AG10803 (cell line): ENCODE measurements at regions not wholly inside any gene's neighbourhood (a gene's known extent, or its start where the extent isn't known, plus 50 kb on each side); places are given as distances from the start of the nearest gene placed in this dataset.

Experiments used
- DNase-seq: peaks from one replicate; pipeline ENCODE4 v3.0.0; 2010; ENCODE audit warnings: low read depth
- H3K4me3 ChIP-seq: 2 replicates; pipeline ENCODE4 v1.5.1; 2011; ENCODE audit warnings: mild to moderate bottlenecking, low read length, control low read depth
- TF ChIP-seq, protein P1 (sequence below): conservative IDR thresholded peaks from 2 replicates; pipeline ENCODE4 v1.5.1; 2011; ENCODE audit warnings: mild to moderate bottlenecking, low read length, control low read depth, inconsistent platforms

DNA sequence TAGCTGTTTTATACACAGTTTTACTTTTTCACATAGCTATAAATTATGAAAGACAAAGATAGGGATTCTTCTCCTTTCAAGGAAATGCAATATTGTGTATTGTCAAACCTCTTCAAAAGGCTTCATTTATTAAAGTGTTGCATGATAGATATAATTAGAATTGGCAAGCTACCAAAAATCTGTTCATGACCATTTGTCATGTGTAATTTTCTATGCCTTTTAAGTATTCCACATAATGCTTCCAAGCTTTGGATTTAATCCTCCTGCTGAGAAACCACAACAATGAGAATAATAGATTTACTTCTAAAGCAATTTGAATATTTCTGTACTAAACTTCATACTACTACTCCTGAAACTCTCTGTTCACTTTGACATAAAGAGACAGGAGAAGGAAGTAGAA lies 403.2 kb upstream of the CCDC179 start:
- H3K4me3 ChIP-seq: no peak overlapping the region
- TF ChIP-seq, protein P1, sequence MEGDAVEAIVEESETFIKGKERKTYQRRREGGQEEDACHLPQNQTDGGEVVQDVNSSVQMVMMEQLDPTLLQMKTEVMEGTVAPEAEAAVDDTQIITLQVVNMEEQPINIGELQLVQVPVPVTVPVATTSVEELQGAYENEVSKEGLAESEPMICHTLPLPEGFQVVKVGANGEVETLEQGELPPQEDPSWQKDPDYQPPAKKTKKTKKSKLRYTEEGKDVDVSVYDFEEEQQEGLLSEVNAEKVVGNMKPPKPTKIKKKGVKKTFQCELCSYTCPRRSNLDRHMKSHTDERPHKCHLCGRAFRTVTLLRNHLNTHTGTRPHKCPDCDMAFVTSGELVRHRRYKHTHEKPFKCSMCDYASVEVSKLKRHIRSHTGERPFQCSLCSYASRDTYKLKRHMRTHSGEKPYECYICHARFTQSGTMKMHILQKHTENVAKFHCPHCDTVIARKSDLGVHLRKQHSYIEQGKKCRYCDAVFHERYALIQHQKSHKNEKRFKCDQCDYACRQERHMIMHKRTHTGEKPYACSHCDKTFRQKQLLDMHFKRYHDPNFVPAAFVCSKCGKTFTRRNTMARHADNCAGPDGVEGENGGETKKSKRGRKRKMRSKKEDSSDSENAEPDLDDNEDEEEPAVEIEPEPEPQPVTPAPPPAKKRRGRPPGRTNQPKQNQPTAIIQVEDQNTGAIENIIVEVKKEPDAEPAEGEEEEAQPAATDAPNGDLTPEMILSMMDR: no peak
- DNase-seq: no peak

DNA sequence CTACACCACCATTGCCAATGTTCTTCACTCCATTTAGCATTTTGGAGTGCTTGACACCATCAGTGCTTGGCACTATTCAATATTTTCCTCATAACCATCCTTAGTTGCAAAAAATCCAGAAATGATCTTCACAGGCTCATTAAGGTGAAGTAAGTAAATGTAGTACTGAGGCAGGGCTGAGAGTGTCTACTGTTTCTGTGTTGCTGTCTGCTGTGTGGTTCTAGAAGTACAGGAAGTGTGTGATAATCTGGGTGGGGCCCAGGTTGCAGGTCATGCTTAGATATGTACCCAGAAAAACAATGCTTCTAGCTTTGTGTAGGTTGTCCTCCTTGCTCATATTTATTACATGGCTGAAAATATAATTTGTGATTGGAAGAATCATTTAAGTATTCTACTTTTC lies 411.8 kb upstream of the CCDC179 start:
- TF ChIP-seq, protein P1: no peak
- DNase-seq: no peak
- no peak overlapping the region for H3K4me3 ChIP-seq

DNA sequence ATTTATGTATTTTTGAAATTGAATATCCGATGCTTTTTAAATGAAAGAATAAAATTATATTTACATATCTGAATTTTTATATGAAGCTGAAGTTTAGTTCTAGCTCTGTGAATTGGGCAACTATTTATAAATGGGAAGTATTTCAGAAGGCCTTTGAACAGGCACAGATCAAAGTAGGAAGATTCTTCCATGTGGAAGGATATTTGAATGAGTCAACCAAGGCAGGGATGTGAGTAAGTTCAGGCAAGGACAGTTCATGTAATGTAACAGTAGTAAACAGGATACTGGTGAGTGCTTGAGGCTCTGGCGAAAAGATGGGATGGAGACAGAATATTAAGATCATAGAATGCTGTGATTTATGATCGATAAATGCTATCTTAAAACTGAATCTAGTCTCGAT lies 417.8 kb upstream of the CCDC179 start:
- TF ChIP-seq, protein P1: no peak
- DNase-seq: peak; percentile 60

DNA sequence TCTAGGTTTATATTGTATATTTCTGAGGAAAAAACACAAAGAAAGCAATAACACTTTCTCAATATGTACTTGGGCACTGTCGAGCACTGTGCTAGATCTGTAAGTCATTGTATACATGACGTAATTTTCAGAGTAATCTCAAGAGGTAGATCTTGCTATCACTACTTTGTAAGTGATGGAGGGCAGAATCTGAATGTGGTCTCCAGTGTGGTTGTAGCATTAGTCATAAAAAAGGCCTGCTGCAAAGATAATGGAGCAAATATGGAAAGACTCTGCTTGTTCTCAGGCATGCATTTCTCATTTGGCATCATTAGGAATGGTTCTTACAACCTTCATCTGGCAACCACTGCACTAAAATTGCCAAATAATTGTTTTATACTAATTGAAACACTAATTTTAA lies 419.8 kb upstream of the CCDC179 start:
- TF ChIP-seq, protein P1: no peak
- peak; percentile 50 for DNase-seq
- no peak overlapping the region for H3K4me3 ChIP-seq

More for the DNA sequence above, 417.8 kb upstream of the CCDC179 start:
- H3K4me3 ChIP-seq: no peak overlapping the region

DNA sequence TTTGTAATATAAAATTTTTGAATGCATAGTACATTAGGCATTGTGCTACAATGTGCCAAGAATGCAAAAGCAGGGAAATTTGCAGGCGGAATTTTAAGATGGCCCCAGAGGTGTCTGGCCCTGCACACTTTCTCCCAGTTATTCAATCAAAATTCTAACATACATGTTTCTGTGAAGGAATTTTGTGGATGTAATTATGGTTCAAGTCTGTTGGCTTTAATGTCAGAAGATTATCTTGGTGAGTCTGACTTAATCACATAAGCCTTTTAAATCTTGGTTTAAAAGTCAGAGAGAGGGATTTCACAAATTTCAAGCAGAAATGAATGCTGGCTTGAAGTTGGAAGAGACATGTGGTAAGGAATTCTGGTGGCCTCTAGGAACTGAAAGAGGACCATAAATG lies 423.4 kb upstream of the CCDC179 start:
- TF ChIP-seq, protein P1: no peak
- H3K4me3 ChIP-seq: no peak overlapping the region
- DNase-seq: no peak

DNA sequence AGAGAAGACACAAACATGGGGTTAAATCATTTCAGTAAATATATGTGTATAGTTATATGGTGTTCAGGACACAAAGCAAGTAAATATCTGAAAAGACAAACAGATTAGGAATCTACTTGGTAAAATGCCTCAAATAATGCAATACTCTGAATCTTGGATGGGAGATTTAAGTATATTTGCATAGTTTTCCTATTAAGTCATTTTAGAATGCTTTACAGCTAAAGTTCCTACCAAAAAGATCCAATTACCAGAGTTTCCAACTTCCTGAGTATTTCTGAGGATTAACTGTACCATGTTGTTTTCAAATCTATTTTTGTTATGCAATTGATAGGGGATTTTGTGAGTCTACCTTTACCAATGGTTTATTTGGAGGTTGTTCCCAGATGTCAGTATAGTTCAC lies 424.4 kb upstream of the CCDC179 start:
- no peak overlapping the region for H3K4me3 ChIP-seq
- TF ChIP-seq, protein P1: no peak
- peak; percentile 73 for DNase-seq

DNA sequence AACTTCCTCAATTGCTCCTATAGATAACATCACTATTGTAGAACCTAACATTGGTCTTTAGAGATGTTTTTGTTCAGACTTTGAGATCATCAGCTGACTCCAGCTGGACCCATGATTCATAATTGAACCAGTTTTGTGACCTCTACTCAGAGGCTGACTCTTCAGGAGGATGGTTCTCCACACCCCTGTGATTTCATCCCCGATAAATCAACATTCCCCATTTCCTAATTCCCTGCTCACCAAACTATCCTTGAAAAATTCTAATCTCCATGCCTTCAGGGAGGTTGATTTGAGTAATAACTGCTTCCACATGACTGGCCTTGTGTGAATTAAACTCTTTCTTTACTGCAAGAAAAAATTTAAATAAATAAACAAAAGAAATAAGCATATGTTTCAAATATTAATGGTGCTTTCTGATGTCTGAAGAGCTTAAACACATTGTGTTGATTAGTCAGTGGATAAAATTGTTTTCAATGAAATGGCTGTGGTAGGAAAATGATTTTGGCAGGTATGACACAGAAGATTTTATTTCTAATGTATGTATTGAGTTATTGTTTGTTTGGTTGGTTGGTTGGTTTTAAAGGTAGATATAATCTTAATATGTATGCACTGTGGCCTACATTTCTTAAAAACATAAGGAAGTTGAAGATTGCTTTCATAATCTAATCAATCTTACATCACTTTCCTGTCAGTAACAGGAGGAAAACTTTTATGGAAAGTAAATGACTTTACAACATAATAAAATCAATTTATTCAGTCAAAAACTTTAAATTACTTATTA lies 427.9 kb upstream of the CCDC179 start:
- no peak overlapping the region for H3K4me3 ChIP-seq
- peak; percentile 93 for DNase-seq
- TF ChIP-seq, protein P1: no peak
